GM18505 (cell line): ENCODE measurements at regions not wholly inside any gene's neighbourhood (a gene's known extent, or its start where the extent isn't known, plus 50 kb on each side); places are given as distances from the start of the nearest gene placed in this dataset.
"Not testable (repeated sequence)": the region's sequence is repeated elsewhere in the genome, so short reads cannot be mapped to it uniquely, and the experiment has no call there.

Source experiments
- ATAC-seq: cut with Tn5 transposase; IDR thresholded peaks from one replicate; pipeline ENCODE4 v1.9.1; 2021; ENCODE audit not compliant: unreplicated experiment

- ATAC-seq: not testable (repeated sequence)
These were observed 53.0 kb upstream of the C1QTNF3 start for GRCh38 chr5:34096033-34096432.

- not testable (repeated sequence) for ATAC-seq
These were observed 56.9 kb upstream of the C1QTNF3 start for GRCh38 chr5:34099891-34100290.

GRCh38 chr5:34101567-34101966, 58.6 kb upstream of the C1QTNF3 start:
- not testable (repeated sequence) for ATAC-seq

- not testable (repeated sequence) for ATAC-seq
These were observed 65.9 kb upstream of the C1QTNF3 start for GRCh38 chr5:34108897-34109296.

GRCh38 chr5:34124280-34124679, 81.3 kb upstream of the C1QTNF3 start:
- ATAC-seq: not testable (repeated sequence)

- not testable (repeated sequence) for ATAC-seq
These were observed 82.3 kb upstream of the C1QTNF3 start for GRCh38 chr5:34125354-34125753.

DNA sequence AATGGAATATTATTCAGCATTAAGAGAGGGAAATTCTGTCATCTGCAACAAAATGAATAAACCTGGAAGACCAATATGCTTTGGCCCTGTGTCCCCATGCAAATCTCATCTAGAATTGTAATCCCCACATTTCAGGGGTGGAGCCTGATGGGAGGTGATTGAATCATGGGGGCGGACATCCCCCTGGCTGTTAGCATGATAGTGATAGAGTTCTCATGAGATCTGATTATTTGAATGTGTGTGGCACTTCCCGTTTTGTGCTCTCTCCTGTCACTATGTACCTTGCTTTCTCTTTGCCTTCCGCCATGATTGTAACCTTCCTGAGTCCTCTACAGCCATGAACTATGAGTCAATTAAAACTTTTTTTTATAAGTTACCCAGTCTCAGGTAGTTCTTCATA, 83.7 kb upstream of the C1QTNF3 start:
- not testable (repeated sequence) for ATAC-seq

- not testable (repeated sequence) for ATAC-seq
These were observed 84.8 kb upstream of the C1QTNF3 start for GRCh38 chr5:34127818-34128217.

- not testable (repeated sequence) for ATAC-seq
These were observed 85.9 kb upstream of the C1QTNF3 start for GRCh38 chr5:34128890-34129289.

GRCh38 chr5:34154988-34155387, 112.0 kb upstream of the C1QTNF3 start:
- not testable (repeated sequence) for ATAC-seq

DNA sequence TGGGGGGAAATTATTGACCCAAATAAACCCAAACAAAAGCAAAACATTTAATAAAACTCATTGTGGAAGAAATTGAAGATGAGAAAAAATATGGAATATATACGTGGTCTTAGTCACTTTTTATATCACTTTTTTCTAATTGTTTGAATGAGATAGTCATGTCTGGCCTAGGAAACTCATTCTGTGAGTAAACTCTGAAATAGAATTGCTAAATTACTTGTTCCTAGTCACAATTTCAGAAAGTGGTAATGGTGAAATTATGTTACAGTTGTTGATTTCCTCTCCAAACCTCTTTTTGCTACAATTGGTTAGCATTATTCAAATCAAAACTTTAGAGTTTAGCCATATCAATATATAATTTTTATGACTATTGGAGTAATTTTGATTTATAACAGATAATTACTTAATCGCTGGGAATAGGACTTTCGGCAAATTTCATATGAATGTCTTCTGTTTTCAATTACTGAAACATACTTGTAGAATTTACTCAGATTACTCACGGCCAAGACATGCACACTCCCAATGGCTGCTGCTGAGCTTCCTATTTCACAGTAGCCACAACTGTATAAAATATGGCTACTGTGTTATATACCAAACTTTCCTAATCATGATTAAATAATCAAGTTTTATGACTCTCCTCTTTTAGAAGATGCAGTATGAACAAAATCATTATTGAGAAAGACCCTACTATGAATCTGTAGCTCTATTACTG, 113.8 kb upstream of the C1QTNF3 start:
- not testable (repeated sequence) for ATAC-seq

- ATAC-seq: not testable (repeated sequence)
These were observed 117.9 kb upstream of the C1QTNF3 start for GRCh38 chr5:34160904-34161303.

- not testable (repeated sequence) for ATAC-seq
These were observed 128.4 kb upstream of the C1QTNF3 start for GRCh38 chr5:34171398-34171797.

DNA sequence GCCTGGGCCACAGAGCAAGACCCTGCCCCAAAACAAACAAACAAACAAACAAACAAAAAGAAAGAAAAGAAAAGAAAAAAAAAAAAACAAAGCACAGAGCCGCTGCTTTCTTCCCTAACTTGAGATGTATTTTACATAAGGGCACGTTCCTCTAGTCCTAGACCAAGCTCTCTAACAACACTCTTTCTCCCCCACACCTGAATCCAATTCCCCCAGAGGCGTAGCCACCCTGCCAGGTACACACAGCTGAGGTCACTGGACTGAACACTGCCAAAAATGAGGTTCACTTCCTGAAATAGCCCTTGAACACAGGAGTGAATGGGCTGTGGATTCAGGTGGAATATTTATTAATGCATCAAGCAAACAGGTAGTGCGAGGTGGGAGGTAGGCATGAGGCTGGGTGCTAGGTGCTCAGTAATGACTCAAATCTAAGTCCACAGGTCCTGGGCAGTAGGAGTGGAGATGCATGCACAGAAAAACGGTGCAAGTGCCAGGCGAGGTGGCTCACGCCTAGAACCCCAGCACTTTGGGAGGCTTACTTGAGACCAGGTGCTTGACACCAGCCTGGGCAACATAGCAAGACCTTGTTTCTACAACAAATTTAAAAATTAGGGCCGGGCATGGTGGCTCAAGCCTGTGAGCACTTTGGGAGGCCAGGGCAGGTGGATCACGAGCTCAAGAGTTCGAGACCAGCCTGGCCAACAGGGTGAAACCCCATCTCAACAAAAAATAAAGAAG, 136.6 kb upstream of the C1QTNF3 start:
- not testable (repeated sequence) for ATAC-seq

DNA sequence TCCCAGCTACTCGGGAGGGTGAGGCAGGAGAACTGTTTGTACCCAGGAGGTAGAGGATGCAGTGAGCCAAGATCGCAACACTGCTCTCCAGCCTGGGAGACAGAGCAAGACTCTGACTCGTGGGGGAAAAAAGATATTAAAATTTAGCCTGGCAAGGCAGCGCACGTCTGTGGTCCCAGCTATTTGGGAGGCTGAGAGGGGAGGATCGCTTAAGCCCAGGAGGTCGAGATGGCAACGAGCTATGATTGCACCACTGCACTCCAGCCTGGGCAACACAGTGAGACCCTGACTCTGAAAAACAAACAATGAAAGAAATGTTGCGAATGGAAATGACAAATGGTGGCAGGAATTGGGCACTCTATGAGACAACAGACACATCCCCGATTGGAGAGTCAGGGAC, 137.2 kb upstream of the C1QTNF3 start:
- ATAC-seq: not testable (repeated sequence)

DNA sequence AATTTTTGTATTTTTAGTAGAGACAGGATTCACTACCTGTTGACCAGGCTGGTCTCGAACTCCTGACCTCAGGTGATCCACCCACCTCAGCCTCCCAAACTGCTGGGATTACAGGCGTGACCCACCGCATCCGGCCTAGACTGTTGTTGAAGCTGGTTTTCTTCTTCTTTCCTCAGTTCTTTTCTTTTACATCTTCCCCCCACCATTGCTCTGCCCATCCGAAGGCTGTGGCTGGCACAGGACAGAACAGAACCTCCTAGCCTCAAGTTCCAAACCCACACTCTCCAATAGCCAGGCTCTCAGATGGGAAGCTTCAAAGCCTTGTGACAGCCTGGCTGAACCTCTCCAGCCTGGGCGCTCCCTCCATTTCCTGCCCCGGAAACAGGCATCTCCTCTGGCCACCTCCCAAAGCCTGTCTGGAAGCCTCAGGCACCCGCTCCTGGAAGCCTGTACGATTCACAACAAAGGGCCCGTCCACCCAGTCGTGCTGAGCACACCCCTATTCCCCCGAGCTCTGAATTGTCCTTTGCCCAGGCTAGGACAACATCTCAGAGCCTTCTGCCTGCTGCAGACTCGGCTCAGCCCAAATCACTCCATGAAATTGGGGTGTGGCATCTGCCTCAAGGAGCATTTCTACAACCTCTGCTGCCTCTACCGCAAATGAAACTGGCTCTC, 138.1 kb upstream of the C1QTNF3 start:
- not testable (repeated sequence) for ATAC-seq

GRCh38 chr5:34185005-34185404, 142.0 kb upstream of the C1QTNF3 start:
- not testable (repeated sequence) for ATAC-seq

DNA sequence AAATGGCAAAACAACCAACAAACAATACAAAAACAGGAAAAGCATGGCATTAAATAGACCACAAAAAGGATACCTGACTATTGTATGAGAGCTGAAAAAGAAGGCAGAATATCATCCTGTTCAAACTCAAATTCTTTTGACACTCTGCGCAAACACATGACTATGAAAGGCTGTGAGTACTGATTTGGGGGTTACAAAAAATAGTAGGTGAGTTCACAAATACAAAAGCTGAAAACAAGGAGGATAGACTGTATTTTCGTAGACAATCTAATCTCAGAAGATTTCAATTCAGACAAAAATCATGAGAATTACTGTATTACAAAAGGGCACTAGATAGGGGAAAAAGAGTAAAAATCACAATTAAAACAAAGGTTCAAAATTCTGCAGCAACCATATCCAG, 142.6 kb upstream of the C1QTNF3 start:
- not testable (repeated sequence) for ATAC-seq

- ATAC-seq: not testable (repeated sequence)
These were observed 143.1 kb upstream of the C1QTNF3 start for GRCh38 chr5:34186108-34186507.

DNA sequence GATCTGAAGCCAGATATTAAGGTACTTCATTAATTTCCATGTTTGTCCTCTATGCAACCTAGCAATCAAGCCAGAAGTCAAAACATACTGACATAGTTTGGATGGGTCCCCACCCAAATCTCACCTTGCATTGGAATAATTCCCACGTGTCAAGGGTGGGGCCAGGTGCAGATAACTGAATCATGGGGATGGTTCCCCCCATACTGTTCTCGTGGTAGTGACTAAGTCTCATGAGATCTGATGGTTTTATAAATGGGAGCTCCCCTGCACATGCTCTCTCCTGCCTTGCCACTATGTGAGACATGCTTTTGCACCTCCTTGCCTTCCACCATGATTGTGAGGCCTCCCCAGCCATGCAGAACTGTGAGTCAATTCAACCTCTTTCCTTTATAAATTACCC, 143.9 kb upstream of the C1QTNF3 start:
- ATAC-seq: not testable (repeated sequence)

- ATAC-seq: not testable (repeated sequence)
These were observed 144.4 kb upstream of the C1QTNF3 start for GRCh38 chr5:34187441-34187840.
